Heart left ventricle (tissue), 16 donors: ENCODE measurements at regions not wholly inside any gene's neighbourhood (a gene's known extent, or its start where the extent isn't known, plus 50 kb on each side); places are given as distances from the start of the nearest gene placed in this dataset.
A peak's percentile ranks its signal among the peaks of the same experiment; 100 is the strongest.

Experiments
- ATAC-seq, 4 donors: fragments of 200-7000 bp; cut with Tn5 transposase; one replicate each; pipeline ENCODE4 v1.9.1; 2020 to 2022; ENCODE audit warnings: moderate library complexity in 4 of 4, mild to moderate bottlenecking in 3 of 4, moderate number of reproducible peaks in 1 of 4
- DNase-seq, 5 donors: peaks; one replicate each; pipeline ENCODE4 v3.0.0-alpha.2; 2020
- H3K27ac ChIP-seq, 12 donors: fragments of 200-600 bp; sonication (generic) in 4 of 12; one replicate each; pipeline versions ENCODE4 v1.5.0 to v1.8.0; 2016 to 2022; ENCODE audit warnings: mild to moderate bottlenecking in 2 of 12
- H3K27me3 ChIP-seq, 9 donors: fragments of 200-600 bp; sonication (generic) in 2 of 9; one replicate each; pipeline versions ENCODE4 v1.5.1 to v1.8.0; 2016 to 2022; ENCODE audit warnings: mild to moderate bottlenecking in 3 of 9
- H3K36me3 ChIP-seq, 9 donors: fragments of 200-600 bp; sonication (generic) in 2 of 9; one replicate each; pipeline versions ENCODE4 v1.5.0 to v1.8.0; 2018 to 2022; ENCODE audit warnings: mild to moderate bottlenecking in 2 of 9
- H3K4me1 ChIP-seq, 12 donors: fragments of 200-600 bp; sonication (generic) in 4 of 12; one replicate each; pipeline versions ENCODE4 v1.5.0 to v1.8.0; 2016 to 2022; ENCODE audit warnings: mild to moderate bottlenecking in 3 of 12
- H3K4me3 ChIP-seq, 12 donors: fragments of 200-600 bp; sonication (generic) in 4 of 12; one replicate each; pipeline versions ENCODE4 v1.5.0 to v1.8.0; 2017 to 2022; ENCODE audit warnings: mild to moderate bottlenecking in 9 of 12, moderate library complexity in 4 of 12
- H3K9me3 ChIP-seq, 12 donors: fragments of 200-600 bp; sonication (generic) in 4 of 12; one replicate each; pipeline versions ENCODE4 v1.5.0 to v1.8.0; 2016 to 2022; ENCODE audit warnings: mild to moderate bottlenecking in 1 of 12
- CTCF ChIP-seq, 12 donors: fragments of 200-600 bp; sonication (generic) in 4 of 12; IDR thresholded peaks; one replicate each; pipeline versions ENCODE4 v1.5.0 to v1.8.0; 2018 to 2022; ENCODE audit warnings: antibody characterized with exemption in 12 of 12, mild to moderate bottlenecking in 5 of 12
- POLR2A ChIP-seq, 2 donors: fragments of 450-650 bp; IDR thresholded peaks; one replicate each; pipeline ENCODE4 v1.6.1; 2017; ENCODE audit warnings: antibody characterized with exemption in 2 of 2, mild to moderate bottlenecking in 2 of 2, moderate library complexity in 2 of 2
- WGBS, 4 donors: extraction: QIAGEN DNeasy Blood & Tissue Kit in 2 of 4; methylation state at CpG; one replicate each; pipeline versions ENCODE4 v1.1.5 to v1.1.7; 2013 to 2018; 5-methylcytosine and 5-hydroxymethylcytosine counted together
- intact Hi-C, 10 donors: fragments of 100-400 bp; cut with DNase I; formaldehyde crosslinking; loops; one replicate each; pipeline versions ENCODE4 v1.11.1 to v1.14.2; 2022
- donor health status: ischemic (EF 13 %, LVEDD 7.1; RV severe dilation, severe dysfunction).
- donor health status: healthy with polysubstance abuse.
- donor health status: DM: no; HTN: yes; CAD: no.
- donor health status: DM: no; HTN: no; CAD: no.
- donor health status: ischemic (EF 25% LVEDD 6.9; RV normal size, moderate dysfunction).
- donor health status: ischemic (EF 25% LVEDD 5.7; RV mildly dilated, moderate dysfunction).
- donor health status: healthy.
- donor health status: DM: yes; HTN: yes; CAD: no.
- donor health status: ischemic (EF 35%, LVEDD 5.7; RV mildly dilated, moderate dysfunction).
- donor health status: nonischemic (EF 11% LVEDD 7.7; RV severe dilation, severe dysfunction).
- donor health status: DM: yes; HTN: yes; CAD: no.
- donor health status: PGD.
- donor health status: ischemic (EF 29% LVEDD 5.4; RV normal size, mild dysfunction).
- donor health status: nonischemic (EF 23%, LVEDD 6.1; RV moderate dilation, normal function).

DNA sequence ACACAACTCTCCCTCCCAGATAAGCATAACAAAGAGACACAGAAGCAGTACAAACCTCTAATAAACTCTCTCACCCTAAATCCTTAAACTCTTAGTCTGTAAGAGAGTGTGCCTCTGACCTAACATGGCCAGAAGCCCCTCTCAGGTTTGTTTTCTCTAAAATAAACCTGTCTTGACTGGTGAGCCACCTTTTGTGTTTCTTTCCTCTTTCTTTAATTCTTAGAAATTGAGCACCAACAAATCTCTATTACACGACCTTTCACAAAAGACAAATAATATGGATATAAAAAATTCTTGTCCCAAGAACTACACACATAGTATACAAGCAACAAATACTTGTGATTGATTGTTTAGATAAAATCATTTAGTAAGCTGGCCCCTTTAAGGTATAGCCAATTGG lies 573.7 kb downstream of the EPHA5 start:
- intact Hi-C loops, result no loop called here
- H3K4me1 ChIP-seq, result no peaks in the 10 kb centered on the region
- no peak overlapping the region for H3K27ac ChIP-seq
- H3K4me3 ChIP-seq, result no peak overlapping the region
- peaks cover 0 to 18% (median 3%) of the 10 kb centered on the region in 12 donors for H3K9me3 ChIP-seq
- no peak for DNase-seq
- H3K27me3 ChIP-seq, result no peaks in the 10 kb centered on the region
- 21 to 39% (median 30%) methylated on average over 1 of the region's 1 CpG for WGBS, 4 donors
- TF ChIP-seq CTCF (IDR thresholded peaks at IDR 0.05), result no peak
- TF ChIP-seq POLR2A (IDR thresholded peaks at IDR 0.05), result no peak
- no peaks in the 10 kb centered on the region for H3K36me3 ChIP-seq
- no peak for ATAC-seq

GRCh38 chr4:65089666-65090065 lies 580.6 kb downstream of the EPHA5 start:
- TF ChIP-seq POLR2A (IDR thresholded peaks at IDR 0.05) (no peak), CTCF (IDR thresholded peaks at IDR 0.05) (peak in 1 of 12 donors; percentile 7)
- no peak overlapping the region for H3K27ac ChIP-seq
- H3K4me3 ChIP-seq, result no peak overlapping the region
- no peaks in the 10 kb centered on the region for H3K27me3 ChIP-seq
- ATAC-seq, result no peak
- no peak for DNase-seq
- no peaks in the 10 kb centered on the region for H3K36me3 ChIP-seq
- H3K4me1 ChIP-seq, result no peaks in the 10 kb centered on the region
- H3K9me3 ChIP-seq, result peaks cover 0 to 8% (median 0%) of the 10 kb centered on the region in 12 donors
- intact Hi-C loops, result no loop called here

- ATAC-seq, result peak in 3 of 4 donors; percentile 49 to 85 (median 66)
- intact Hi-C loops, result no loop called here
- H3K36me3 ChIP-seq, result no peaks in the 10 kb centered on the region
Observed at GRCh38 chr4:65083076-65083475, 587.2 kb downstream of the EPHA5 start.

GRCh38 chr4:65071564-65071963 lies 598.7 kb downstream of the EPHA5 start:
- 73 to 86% (median 83%) methylated on average over 1 of the region's 1 CpG for WGBS, 4 donors
- H3K27ac ChIP-seq, result no peak overlapping the region
- intact Hi-C loops, result no loop called here
- H3K36me3 ChIP-seq, result no peaks in the 10 kb centered on the region
- H3K9me3 ChIP-seq, result peaks cover 0 to 4% (median 0%) of the 10 kb centered on the region in 12 donors
- no peaks in the 10 kb centered on the region for H3K27me3 ChIP-seq
- DNase-seq (no peak), ATAC-seq (no peak)
- H3K4me1 ChIP-seq, result no peaks in the 10 kb centered on the region
- TF ChIP-seq POLR2A (IDR thresholded peaks at IDR 0.05) (no peak), CTCF (IDR thresholded peaks at IDR 0.05) (no peak)
- no peak overlapping the region for H3K4me3 ChIP-seq

More at GRCh38 chr4:65083076-65083475, 587.2 kb downstream of the EPHA5 start:
- Histone ChIP-seq H3K4me1 (no peaks in the 10 kb centered on the region), H3K27ac (no peak overlapping the region), H3K4me3 (no peak overlapping the region), H3K9me3 (peaks cover 0 to 8% (median 0%) of the 10 kb centered on the region in 12 donors), H3K27me3 (no peaks in the 10 kb centered on the region)
- WGBS, 4 donors, result 8 to 18% (median 11%) methylated on average over 3 of the region's 3 CpGs
- peak in 1 of 5 donors; percentile 14 for DNase-seq
- TF ChIP-seq POLR2A (IDR thresholded peaks at IDR 0.05), result no peak
- no peak for TF ChIP-seq CTCF (IDR thresholded peaks at IDR 0.05)
